ENCODE measurements at regions not wholly inside any gene's neighbourhood (a gene's known extent, or its start where the extent isn't known, plus 50 kb on each side); places are given as distances from the start of the nearest gene placed in this dataset.

GRCh38 chr12:4119157-4119761 is 154.3 kb upstream of the CCND2 start:
- no peak for TF ChIP-seq CTCF (conservative IDR thresholded peaks at IDR 0.05 in 1 of 2, IDR thresholded peaks at IDR 0.05 in 1 of 2; ENCODE audit: extremely low read depth in 1 of 2, insufficient read depth in 1 of 2, low read depth in 1 of 2, low read length in 2 of 2)
- no peak for TF ChIP-seq EZH2 (IDR thresholded peaks at IDR 0.05; ENCODE audit: borderline replicate concordance, low read length)
